ENCODE measurements at regions not wholly inside any gene's neighbourhood (a gene's known extent, or its start where the extent isn't known, plus 50 kb on each side); places are given as distances from the start of the nearest gene placed in this dataset.

GRCh38 chr9:22986556-22986955 is 539.9 kb downstream of the DMRTA1 start:
- TF ChIP-seq EZH2 (IDR thresholded peaks at IDR 0.05) = no peak
- no peak for TF ChIP-seq POLR2AphosphoS5 (IDR thresholded peaks at IDR 0.05; ENCODE audit: borderline replicate concordance, low read depth, low read length)
- no peak for TF ChIP-seq FOXP2 (optimal IDR thresholded peaks at IDR 0.05; ENCODE audit: control extremely low read depth, extremely low read length, insufficient read depth)
